HepG2 (cell line): ENCODE measurements at regions not wholly inside any gene's neighbourhood (a gene's known extent, or its start where the extent isn't known, plus 50 kb on each side); places are given as distances from the start of the nearest gene placed in this dataset.
A peak's percentile ranks its signal among the peaks of the same experiment; 100 is the strongest.
"Not testable (repeated sequence)": the region's sequence is repeated elsewhere in the genome, so short reads cannot be mapped to it uniquely, and the experiment has no call there.

Experiments
- ATAC-seq: fragments of 200-7000 bp; cut with Tn5 transposase; 3 replicates; pipeline ENCODE4 v1.9.1; 2020; ENCODE audit warnings: mild to moderate bottlenecking, moderate library complexity
- BruUV-seq: library from RNA; stranded (reverse); fragments of 400-500 nt; replicated peaks from 2 replicates; lab custom pipeline; 2021; lab: Mats Ljungman, UMichigan
- CTCF ChIA-PET: fragments of 300-600 bp; formaldehyde crosslinking; extraction: SDS; loops from one replicate; lab custom pipeline; 2021; ENCODE audit warnings: low total read pairs, inconsistent platforms, low intra/inter-chr PET ratio; lab: Yijun Ruan, JAX
- POLR2A ChIA-PET: fragments of 350-600 bp; sonication (Branson Sonifier 250); formaldehyde crosslinking; loops from one replicate; lab custom pipeline; 2020; ENCODE audit warnings: antibody characterized with exemption, inconsistent platforms; lab: Yijun Ruan, JAX
- DNase-seq: peaks from one replicate; pipeline ENCODE4 v3.0.0-alpha.2; 2015; ENCODE audit warnings: low spot score
- FAIRE-seq: peaks from 3 replicates; lab custom pipeline; 2011; peaks lifted over from hg19 to GRCh38; lab: Jason Lieb, UNC
- H2AFZ ChIP-seq: one replicate; pipeline ENCODE4 v1.6.1; 2011; ENCODE audit warnings: low read length, inconsistent platforms
- H3K27ac ChIP-seq: fragments of 300-600 bp; 3 replicates; pipeline ENCODE4 v1.8.0; 2011; ENCODE audit warnings: mixed run types, mild to moderate bottlenecking, mixed read lengths, low read length, inconsistent platforms; ENCODE audit not compliant: insufficient read depth; ENCODE audit errors: extremely low read length
- H3K27me3 ChIP-seq, 2 experiments: fragments of 200-600 bp in 1 of 2; 2 replicates in 1 of 2; 3 replicates in 1 of 2; pipeline versions ENCODE4 v1.6.0 to v1.8.0; 2011; ENCODE audit warnings: low read length in 2 of 2, mild to moderate bottlenecking in 2 of 2, moderate library complexity in 2 of 2, inconsistent platforms in 1 of 2; ENCODE audit not compliant: insufficient read depth in 2 of 2, control insufficient read depth in 1 of 2
- H3K36me3 ChIP-seq, 2 experiments: fragments of 200-600 bp in 1 of 2; replicated peaks in 1 of 2; 2 replicates in 1 of 2; 3 replicates in 1 of 2; pipeline versions ENCODE4 v1.5.1 to v1.8.0; 2011; ENCODE audit warnings: low read length in 2 of 2, inconsistent platforms in 1 of 2; ENCODE audit not compliant: insufficient read depth in 2 of 2, control insufficient read depth in 1 of 2
- H3K4me1 ChIP-seq: 2 replicates; pipeline ENCODE4 v1.5.1; 2012; ENCODE audit warnings: low read length, inconsistent platforms; ENCODE audit not compliant: insufficient read depth
- H3K4me2 ChIP-seq: 2 replicates; pipeline ENCODE4 v1.6.0; 2011; ENCODE audit warnings: low read depth, low read length, inconsistent platforms
- H3K4me3 ChIP-seq, 3 experiments: fragments of 200-600 bp in 1 of 3; sonication (generic), shearing (Covaris generic) in 1 of 3; replicated peaks in 1 of 3; 2 replicates each; pipeline ENCODE4 v1.5.1; 2011 to 2016; ENCODE audit warnings: low read length in 3 of 3, inconsistent platforms in 2 of 3, low read depth in 2 of 3, mild to moderate bottlenecking in 2 of 3, control low read depth in 1 of 3, mixed read lengths in 1 of 3; ENCODE audit not compliant: insufficient read depth in 1 of 3
- H3K79me2 ChIP-seq: one replicate; pipeline ENCODE4 v1.6.1; 2011; ENCODE audit warnings: low read length, inconsistent platforms; ENCODE audit not compliant: insufficient read depth
- H3K9ac ChIP-seq: 2 replicates; pipeline ENCODE4 v1.6.0; 2011; ENCODE audit warnings: mild to moderate bottlenecking, low read depth, low read length, inconsistent platforms; ENCODE audit not compliant: insufficient read depth
- H3K9me3 ChIP-seq: 2 replicates; pipeline ENCODE4 v1.5.1; 2012; ENCODE audit warnings: mild to moderate bottlenecking, low read length
- H4K20me1 ChIP-seq: 2 replicates; pipeline ENCODE4 v1.6.0; 2011; ENCODE audit warnings: inconsistent platforms, mild to moderate bottlenecking, low read length, moderate library complexity; ENCODE audit not compliant: insufficient read depth
- BORCS8-MEF2B ChIP-seq: sonication (generic); formaldehyde crosslinking; IDR thresholded peaks from 2 replicates; pipeline ENCODE4 v1.8.0; 2022; ENCODE audit warnings: mild to moderate bottlenecking, missing genetic modification reagents
- CTCF ChIP-seq: sonication (generic); formaldehyde crosslinking; IDR thresholded peaks from 2 replicates; pipeline ENCODE4 v1.5.0; 2020; ENCODE audit warnings: mild to moderate bottlenecking, missing genetic modification reagents, moderate library complexity
- RFX3 ChIP-seq: IDR thresholded peaks from 2 replicates; pipeline ENCODE4 v1.6.1; 2016; ENCODE audit warnings: missing biosample characterization, missing genetic modification reagents
- STAG1 ChIP-seq: sonication (generic); formaldehyde crosslinking; IDR thresholded peaks from 2 replicates; pipeline ENCODE4 v1.4.0; 2020; ENCODE audit warnings: missing genetic modification reagents
- ZNF407 ChIP-seq: sonication (generic); formaldehyde crosslinking; IDR thresholded peaks from one replicate; pipeline ENCODE4 v1.5.1; 2020; ENCODE audit warnings: mild to moderate bottlenecking, missing genetic modification reagents; ENCODE audit errors: not compliant biosample characterization
- ZNF770 ChIP-seq: sonication (generic); formaldehyde crosslinking; IDR thresholded peaks from 2 replicates; pipeline ENCODE4 v1.5.0; 2020; ENCODE audit warnings: mild to moderate bottlenecking, missing genetic modification reagents
- WGBS: methylation state at CpG from one replicate; pipeline ENCODE4 v1.1.6; 2017; ENCODE audit warnings: low lambda C conversion rate; 5-methylcytosine and 5-hydroxymethylcytosine counted together
- in situ Hi-C: cut with HindIII; loops from 2 replicates; pipeline ENCODE4 v1.10.0; 2017; ENCODE audit warnings: low pct_unique_long_range_greater_than_20kb; ENCODE audit not compliant: extremely low pct_ligation_motif_present
- intact Hi-C: fragments of 100-400 bp; cut with micrococcal nuclease; formaldehyde crosslinking; loops from one replicate; pipeline ENCODE4 v1.10.0; 2022; ENCODE audit not compliant: unreplicated experiment

- CTCF ChIA-PET, H3K27ac ChIP-seq, H3K9me3 ChIP-seq, DNase-seq, H4K20me1 ChIP-seq, intact Hi-C loops, H3K4me1 ChIP-seq: not testable (repeated sequence)
- 36% methylated on average over 11 of the region's 12 CpGs for WGBS
- peak; percentile 61; the same call in 2 of the 3 replicates for ATAC-seq
- TF ChIP-seq CTCF (CRISPR knock-in tag) (peak; percentile 47), ZNF770 (peak; percentile 48; the same call in 1 of the 2 replicates), STAG1 (CRISPR knock-in tag) (peak; percentile 25; the same call in 1 of the 2 replicates)
- TF ChIP-seq, all 625 proteins: peak for 3; not testable (repeated sequence) for 622
- H3K9ac ChIP-seq, H3K27me3 ChIP-seq, FAIRE-seq, H2AFZ ChIP-seq, H3K4me2 ChIP-seq, H3K4me3 ChIP-seq, H3K79me2 ChIP-seq, BruUV-seq, in situ Hi-C loops, H3K36me3 ChIP-seq, POLR2A ChIA-PET: not testable (repeated sequence)
Measured at GRCh38 chrX:451750-452149, 65.0 kb upstream of the PPP2R3B start.

GRCh38 chrX:452598-452997, 65.9 kb upstream of the PPP2R3B start:
- no peak for ATAC-seq
- Histone ChIP-seq H2AFZ (no peak overlapping the region), H3K9me3 (no peaks in the 10 kb centered on the region), H3K4me2 (no peak overlapping the region), H3K36me3 (no peaks in the 10 kb centered on the region), H3K9ac (no peak overlapping the region), H3K27me3 (no peaks in the 10 kb centered on the region), H3K79me2 (no peaks in the 10 kb centered on the region), H3K4me1 (no peaks in the 10 kb centered on the region), H4K20me1 (no peaks in the 10 kb centered on the region), H3K4me3 (no peak overlapping the region), H3K27ac (no peak overlapping the region)
- no peak for FAIRE-seq
- intact Hi-C loops = no loop called here
- no TSS peak for BruUV-seq
- ChIA-PET POLR2A (no interaction called here), CTCF (no interaction called here)
- in situ Hi-C loops = no loop called here
- DNase-seq = no peak
- TF ChIP-seq BORCS8-MEF2B (no peak), ZNF407 (CRISPR knock-in tag) (no peak), RFX3 (CRISPR knock-in tag) (no peak)
